GM12875 (cell line): ENCODE measurements at regions not wholly inside any gene's neighbourhood (a gene's known extent, or its start where the extent isn't known, plus 50 kb on each side); places are given as distances from the start of the nearest gene placed in this dataset.

Experiments
- H3K4me3 ChIP-seq: one replicate; pipeline ENCODE4 v1.5.1; 2011; ENCODE audit warnings: low read depth, low read length, control low read depth
- CTCF ChIP-seq: IDR thresholded peaks from 2 replicates; pipeline ENCODE4 v1.5.1; 2011; ENCODE audit warnings: low read depth, mild to moderate bottlenecking, control low read depth, inconsistent platforms, low read length, moderate library complexity, borderline replicate concordance; ENCODE audit not compliant: insufficient read depth

- TF ChIP-seq CTCF = peak; percentile 27; the same call in 1 of the 2 replicates
- H3K4me3 ChIP-seq = no peak overlapping the region
Observed at GRCh38 chr1:37085393-37085792, 51.1 kb upstream of the GRIK3 start.

- no peak for TF ChIP-seq CTCF
- H3K4me3 ChIP-seq = no peak overlapping the region
Observed at GRCh38 chr1:37089750-37090149, 55.4 kb upstream of the GRIK3 start.

- no peak for TF ChIP-seq CTCF
- no peak overlapping the region for H3K4me3 ChIP-seq
Observed at GRCh38 chr1:37090671-37091070, 56.4 kb upstream of the GRIK3 start.

GRCh38 chr1:37092937-37093336 is 58.6 kb upstream of the GRIK3 start:
- no peak for TF ChIP-seq CTCF
- no peak overlapping the region for H3K4me3 ChIP-seq

GRCh38 chr1:37094302-37094701 is 60.0 kb upstream of the GRIK3 start:
- TF ChIP-seq CTCF = no peak
- no peak overlapping the region for H3K4me3 ChIP-seq

- TF ChIP-seq CTCF = peak; percentile 60
- no peak overlapping the region for H3K4me3 ChIP-seq
Observed at GRCh38 chr1:37096523-37096922, 62.2 kb upstream of the GRIK3 start.

GRCh38 chr1:37097731-37098130 is 63.4 kb upstream of the GRIK3 start:
- no peak for TF ChIP-seq CTCF
- no peak overlapping the region for H3K4me3 ChIP-seq
